IMR-90 (cell line): ENCODE measurements at regions not wholly inside any gene's neighbourhood (a gene's known extent, or its start where the extent isn't known, plus 50 kb on each side); places are given as distances from the start of the nearest gene placed in this dataset.

Source experiments
- CHD1 ChIP-seq: IDR thresholded peaks from 2 replicates; pipeline ENCODE4 v1.6.1; 2012; ENCODE audit warnings: low read depth, low read length, improper control_type of control experiment
- POLR2A ChIP-seq: IDR thresholded peaks from 2 replicates; pipeline ENCODE4 v1.6.1; 2012; ENCODE audit warnings: mild to moderate bottlenecking, low read depth, low read length
- RCOR1 ChIP-seq: IDR thresholded peaks from 2 replicates; pipeline ENCODE4 v1.6.1; 2012; ENCODE audit warnings: mild to moderate bottlenecking, low read length, improper control_type of control experiment; ENCODE audit not compliant: insufficient replicate concordance
- TF ChIP-seq, protein P1 (sequence below): conservative IDR thresholded peaks from 2 replicates; pipeline ENCODE4 v1.5.1; 2012; ENCODE audit warnings: mild to moderate bottlenecking, low read depth, low read length, improper control_type of control experiment

DNA sequence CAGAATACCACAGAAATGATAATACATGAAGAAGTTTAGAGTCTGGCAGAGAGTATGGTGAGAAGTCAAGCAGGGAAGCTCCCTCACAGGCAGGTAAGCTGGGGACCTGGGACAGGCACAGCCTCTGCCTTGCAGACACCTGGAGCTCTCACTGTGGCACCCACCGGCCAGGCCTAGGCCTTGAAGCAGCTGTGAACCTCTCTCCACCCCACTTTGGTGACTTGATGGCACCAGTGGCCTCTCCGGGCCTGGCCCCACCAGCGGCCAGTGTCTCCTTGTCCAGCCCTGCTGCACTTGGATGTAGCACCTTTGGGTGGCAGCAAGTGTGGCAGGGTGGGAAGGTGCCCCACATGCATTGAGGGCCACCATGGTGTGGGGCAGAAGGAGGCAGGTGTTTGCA, 330.5 kb downstream of the NPR3 start:
- TF ChIP-seq, protein P1, sequence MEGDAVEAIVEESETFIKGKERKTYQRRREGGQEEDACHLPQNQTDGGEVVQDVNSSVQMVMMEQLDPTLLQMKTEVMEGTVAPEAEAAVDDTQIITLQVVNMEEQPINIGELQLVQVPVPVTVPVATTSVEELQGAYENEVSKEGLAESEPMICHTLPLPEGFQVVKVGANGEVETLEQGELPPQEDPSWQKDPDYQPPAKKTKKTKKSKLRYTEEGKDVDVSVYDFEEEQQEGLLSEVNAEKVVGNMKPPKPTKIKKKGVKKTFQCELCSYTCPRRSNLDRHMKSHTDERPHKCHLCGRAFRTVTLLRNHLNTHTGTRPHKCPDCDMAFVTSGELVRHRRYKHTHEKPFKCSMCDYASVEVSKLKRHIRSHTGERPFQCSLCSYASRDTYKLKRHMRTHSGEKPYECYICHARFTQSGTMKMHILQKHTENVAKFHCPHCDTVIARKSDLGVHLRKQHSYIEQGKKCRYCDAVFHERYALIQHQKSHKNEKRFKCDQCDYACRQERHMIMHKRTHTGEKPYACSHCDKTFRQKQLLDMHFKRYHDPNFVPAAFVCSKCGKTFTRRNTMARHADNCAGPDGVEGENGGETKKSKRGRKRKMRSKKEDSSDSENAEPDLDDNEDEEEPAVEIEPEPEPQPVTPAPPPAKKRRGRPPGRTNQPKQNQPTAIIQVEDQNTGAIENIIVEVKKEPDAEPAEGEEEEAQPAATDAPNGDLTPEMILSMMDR: no peak
- TF ChIP-seq POLR2A (no peak), RCOR1 (no peak), CHD1 (no peak)
